Type B pancreatic cell (in vitro differentiated cells): ENCODE measurements at regions not wholly inside any gene's neighbourhood (a gene's known extent, or its start where the extent isn't known, plus 50 kb on each side); places are given as distances from the start of the nearest gene placed in this dataset.
"Not testable (repeated sequence)": the region's sequence is repeated elsewhere in the genome, so short reads cannot be mapped to it uniquely, and the experiment has no call there.

Experiments used
- DNase-seq: peaks from one replicate; pipeline ENCODE4 v3.0.0; 2021; ENCODE audit warnings: mixed read lengths; ENCODE audit not compliant: unreplicated experiment; ENCODE audit errors: extremely low spot score
- H3K27ac Mint-ChIP-seq: 2 replicates; pipeline ENCODE4 v1.8.0; 2021; ENCODE audit warnings: mild to moderate bottlenecking, mixed read lengths
- H3K27me3 Mint-ChIP-seq: 2 replicates; pipeline ENCODE4 v1.8.0; 2021; ENCODE audit warnings: mixed read lengths
- H3K36me3 Mint-ChIP-seq: 2 replicates; pipeline ENCODE4 v1.8.0; 2021; ENCODE audit warnings: mixed read lengths
- H3K4me1 Mint-ChIP-seq: one replicate; pipeline ENCODE4 v1.8.0; 2021; ENCODE audit warnings: mixed read lengths; ENCODE audit not compliant: unreplicated experiment
- H3K4me3 Mint-ChIP-seq: 2 replicates; pipeline ENCODE4 v1.8.0; 2021; ENCODE audit warnings: mild to moderate bottlenecking, mixed read lengths
- H3K9me3 Mint-ChIP-seq: 2 replicates; pipeline ENCODE4 v1.8.0; 2021; ENCODE audit warnings: mixed read lengths
- TF ChIP-seq, protein P1 (sequence below): fragments of 200-600 bp; sonication (generic); conservative IDR thresholded peaks from 2 replicates; pipeline ENCODE4 v1.5.0; 2021; ENCODE audit warnings: antibody characterized with exemption, mild to moderate bottlenecking

- DNase-seq, result no peak
- peaks cover 4% of the 10 kb centered on the region for H3K9me3 Mint-ChIP-seq
- peaks cover 6% of the 10 kb centered on the region for H3K4me1 Mint-ChIP-seq
- no peaks in the 10 kb centered on the region for H3K27me3 Mint-ChIP-seq
- TF ChIP-seq, protein P1, sequence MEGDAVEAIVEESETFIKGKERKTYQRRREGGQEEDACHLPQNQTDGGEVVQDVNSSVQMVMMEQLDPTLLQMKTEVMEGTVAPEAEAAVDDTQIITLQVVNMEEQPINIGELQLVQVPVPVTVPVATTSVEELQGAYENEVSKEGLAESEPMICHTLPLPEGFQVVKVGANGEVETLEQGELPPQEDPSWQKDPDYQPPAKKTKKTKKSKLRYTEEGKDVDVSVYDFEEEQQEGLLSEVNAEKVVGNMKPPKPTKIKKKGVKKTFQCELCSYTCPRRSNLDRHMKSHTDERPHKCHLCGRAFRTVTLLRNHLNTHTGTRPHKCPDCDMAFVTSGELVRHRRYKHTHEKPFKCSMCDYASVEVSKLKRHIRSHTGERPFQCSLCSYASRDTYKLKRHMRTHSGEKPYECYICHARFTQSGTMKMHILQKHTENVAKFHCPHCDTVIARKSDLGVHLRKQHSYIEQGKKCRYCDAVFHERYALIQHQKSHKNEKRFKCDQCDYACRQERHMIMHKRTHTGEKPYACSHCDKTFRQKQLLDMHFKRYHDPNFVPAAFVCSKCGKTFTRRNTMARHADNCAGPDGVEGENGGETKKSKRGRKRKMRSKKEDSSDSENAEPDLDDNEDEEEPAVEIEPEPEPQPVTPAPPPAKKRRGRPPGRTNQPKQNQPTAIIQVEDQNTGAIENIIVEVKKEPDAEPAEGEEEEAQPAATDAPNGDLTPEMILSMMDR, result no peak
- no peaks in the 10 kb centered on the region for H3K36me3 Mint-ChIP-seq
- peak overlapping the region; percentile 91 for H3K27ac Mint-ChIP-seq
- peak overlapping the region; percentile 47 for H3K4me3 Mint-ChIP-seq
Measured at GRCh38 chr5:56668996-56669395, 146.4 kb upstream of the MAP3K1 start.

DNA sequence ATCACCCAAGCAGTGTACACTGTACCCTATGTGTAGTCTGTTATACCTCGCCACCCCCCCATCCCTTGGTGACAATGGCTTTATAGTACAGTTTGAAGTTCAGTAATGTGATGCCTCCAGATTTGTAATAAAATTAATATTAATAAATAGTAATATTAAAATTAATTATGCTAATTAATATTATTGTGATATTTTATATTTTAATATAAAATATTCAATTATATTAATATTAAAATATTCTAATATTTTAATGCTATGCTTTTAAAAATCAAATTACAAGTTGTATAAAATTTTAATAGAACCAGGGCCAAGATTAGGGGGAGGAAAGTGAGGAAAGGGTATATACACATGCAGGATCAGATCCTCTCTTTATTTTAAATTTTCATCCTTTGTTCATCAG lies 147.7 kb upstream of the MAP3K1 start:
- Mint-ChIP-seq H3K27ac (no peak overlapping the region), H3K27me3 (no peaks in the 10 kb centered on the region), H3K36me3 (no peaks in the 10 kb centered on the region), H3K4me3 (no peak overlapping the region), H3K4me1 (peaks cover 14% of the 10 kb centered on the region), H3K9me3 (peaks cover 4% of the 10 kb centered on the region)
- DNase-seq, result no peak
- TF ChIP-seq, protein P1, result no peak

GRCh38 chr5:56666901-56667300 lies 148.4 kb upstream of the MAP3K1 start:
- Mint-ChIP-seq H3K9me3 (peaks cover 4% of the 10 kb centered on the region), H3K36me3 (no peaks in the 10 kb centered on the region), H3K27me3 (no peaks in the 10 kb centered on the region), H3K4me3 (no peak overlapping the region), H3K4me1 (peaks cover 14% of the 10 kb centered on the region), H3K27ac (no peak overlapping the region)
- no peak for DNase-seq
- TF ChIP-seq, protein P1, result no peak

GRCh38 chr5:56665117-56665516 lies 150.2 kb upstream of the MAP3K1 start:
- H3K27ac Mint-ChIP-seq, H3K36me3 Mint-ChIP-seq, H3K4me3 Mint-ChIP-seq, H3K9me3 Mint-ChIP-seq, H3K27me3 Mint-ChIP-seq, DNase-seq: not testable (repeated sequence)
- H3K4me1 Mint-ChIP-seq, result peaks cover 13% of the 10 kb centered on the region

DNA sequence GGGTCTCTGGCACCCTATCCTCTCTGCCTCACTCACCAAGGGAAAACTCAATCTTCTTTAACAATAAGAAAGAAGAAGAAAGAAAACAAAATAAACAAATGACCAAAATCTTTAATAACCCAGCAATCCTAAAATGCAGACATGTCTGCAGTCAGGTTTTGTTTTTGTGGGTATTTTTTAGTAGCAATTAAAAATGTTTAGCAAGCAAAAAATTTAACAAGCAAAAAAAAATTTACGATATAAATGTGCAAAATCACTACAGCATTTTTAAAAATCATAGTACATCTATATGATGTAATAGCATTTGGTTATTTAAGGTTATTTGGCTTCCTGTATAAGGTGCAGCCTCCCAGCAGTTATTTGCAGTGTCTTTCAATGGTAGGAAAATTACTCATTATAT lies 151.3 kb upstream of the MAP3K1 start:
- H3K36me3 Mint-ChIP-seq, result no peaks in the 10 kb centered on the region
- H3K27me3 Mint-ChIP-seq, result no peaks in the 10 kb centered on the region

GRCh38 chr5:56663523-56663922 lies 151.8 kb upstream of the MAP3K1 start:
- Mint-ChIP-seq H3K9me3 (peaks cover 4% of the 10 kb centered on the region), H3K4me3 (no peak overlapping the region), H3K4me1 (peaks cover 11% of the 10 kb centered on the region), H3K36me3 (no peaks in the 10 kb centered on the region), H3K27ac (no peak overlapping the region), H3K27me3 (no peaks in the 10 kb centered on the region)
- DNase-seq, result no peak
- TF ChIP-seq, protein P1, result no peak

More for the DNA sequence above, 151.3 kb upstream of the MAP3K1 start:
- Mint-ChIP-seq H3K4me3 (no peak overlapping the region), H3K4me1 (peaks cover 8% of the 10 kb centered on the region), H3K9me3 (peaks cover 4% of the 10 kb centered on the region), H3K27ac (no peak overlapping the region)
- no peak for DNase-seq
- TF ChIP-seq, protein P1, result no peak
